ENCODE measurements at regions not wholly inside any gene's neighbourhood (a gene's known extent, or its start where the extent isn't known, plus 50 kb on each side); places are given as distances from the start of the nearest gene placed in this dataset.

DNA sequence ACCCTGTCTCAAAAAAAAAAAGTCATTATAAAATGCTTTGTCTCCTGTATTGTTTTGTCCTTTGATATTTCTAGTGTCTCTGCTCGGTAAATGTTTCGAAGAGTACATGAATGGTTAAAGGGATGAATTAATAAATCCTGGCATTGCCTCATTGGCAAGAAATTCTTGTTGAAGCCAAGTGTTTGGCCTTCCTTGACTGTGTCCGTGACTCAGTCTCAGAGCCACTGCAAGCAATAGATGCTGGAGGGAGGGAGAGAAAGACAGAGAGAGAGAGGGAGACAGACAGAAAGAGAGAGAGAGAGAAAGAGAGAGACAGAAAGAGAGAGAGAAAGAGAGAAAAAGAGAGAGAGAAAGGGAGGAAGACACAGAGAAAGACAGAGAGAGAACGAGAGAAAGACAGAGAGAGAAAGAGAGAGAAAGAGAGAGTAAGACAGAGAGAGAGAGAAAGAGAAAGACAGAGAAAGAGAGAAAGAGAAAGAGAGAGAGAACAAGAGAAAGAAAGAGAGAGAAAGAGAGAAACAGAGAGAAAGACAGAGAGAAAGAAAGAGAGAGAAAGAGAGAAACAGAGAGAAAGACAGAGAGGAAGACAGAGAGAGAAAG, 72.5 kb upstream of the RXRA start:
- TF ChIP-seq, protein P1, sequence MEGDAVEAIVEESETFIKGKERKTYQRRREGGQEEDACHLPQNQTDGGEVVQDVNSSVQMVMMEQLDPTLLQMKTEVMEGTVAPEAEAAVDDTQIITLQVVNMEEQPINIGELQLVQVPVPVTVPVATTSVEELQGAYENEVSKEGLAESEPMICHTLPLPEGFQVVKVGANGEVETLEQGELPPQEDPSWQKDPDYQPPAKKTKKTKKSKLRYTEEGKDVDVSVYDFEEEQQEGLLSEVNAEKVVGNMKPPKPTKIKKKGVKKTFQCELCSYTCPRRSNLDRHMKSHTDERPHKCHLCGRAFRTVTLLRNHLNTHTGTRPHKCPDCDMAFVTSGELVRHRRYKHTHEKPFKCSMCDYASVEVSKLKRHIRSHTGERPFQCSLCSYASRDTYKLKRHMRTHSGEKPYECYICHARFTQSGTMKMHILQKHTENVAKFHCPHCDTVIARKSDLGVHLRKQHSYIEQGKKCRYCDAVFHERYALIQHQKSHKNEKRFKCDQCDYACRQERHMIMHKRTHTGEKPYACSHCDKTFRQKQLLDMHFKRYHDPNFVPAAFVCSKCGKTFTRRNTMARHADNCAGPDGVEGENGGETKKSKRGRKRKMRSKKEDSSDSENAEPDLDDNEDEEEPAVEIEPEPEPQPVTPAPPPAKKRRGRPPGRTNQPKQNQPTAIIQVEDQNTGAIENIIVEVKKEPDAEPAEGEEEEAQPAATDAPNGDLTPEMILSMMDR (IDR thresholded peaks at IDR 0.05) = no peak
- no peak for TF ChIP-seq POLR2A (IDR thresholded peaks at IDR 0.05)

Data from thyroid gland (tissue), 4 donors.